Right lobe of liver (tissue), 4 donors: ENCODE measurements at regions not wholly inside any gene's neighbourhood (a gene's known extent, or its start where the extent isn't known, plus 50 kb on each side); places are given as distances from the start of the nearest gene placed in this dataset.
"Not testable (repeated sequence)": the region's sequence is repeated elsewhere in the genome, so short reads cannot be mapped to it uniquely, and the experiment has no call there.

Experiments
- POLR2A ChIP-seq: fragments of 450-650 bp; IDR thresholded peaks from one replicate; pipeline ENCODE4 v1.6.1; 2017; ENCODE audit warnings: antibody characterized with exemption, mild to moderate bottlenecking
- TF ChIP-seq, protein P1 (sequence below), 4 donors: fragments of 200-600 bp in 3 of 4; fragments of 450-650 bp in 1 of 4; IDR thresholded peaks; one replicate each; pipeline versions ENCODE4 v1.5.1 to v1.8.0; 2016 to 2022; ENCODE audit warnings: antibody characterized with exemption in 4 of 4, mild to moderate bottlenecking in 2 of 4
- donor health status: DM: no; HTN: no; CAD: no.
- donor health status: DM: no; HTN: no; CAD: no.
- donor health status: DM: no; HTN: yes; CAD: no.

GRCh38 chr21:36268264-36268663 lies 51.7 kb upstream of the MORC3 start:
- TF ChIP-seq, protein P1, sequence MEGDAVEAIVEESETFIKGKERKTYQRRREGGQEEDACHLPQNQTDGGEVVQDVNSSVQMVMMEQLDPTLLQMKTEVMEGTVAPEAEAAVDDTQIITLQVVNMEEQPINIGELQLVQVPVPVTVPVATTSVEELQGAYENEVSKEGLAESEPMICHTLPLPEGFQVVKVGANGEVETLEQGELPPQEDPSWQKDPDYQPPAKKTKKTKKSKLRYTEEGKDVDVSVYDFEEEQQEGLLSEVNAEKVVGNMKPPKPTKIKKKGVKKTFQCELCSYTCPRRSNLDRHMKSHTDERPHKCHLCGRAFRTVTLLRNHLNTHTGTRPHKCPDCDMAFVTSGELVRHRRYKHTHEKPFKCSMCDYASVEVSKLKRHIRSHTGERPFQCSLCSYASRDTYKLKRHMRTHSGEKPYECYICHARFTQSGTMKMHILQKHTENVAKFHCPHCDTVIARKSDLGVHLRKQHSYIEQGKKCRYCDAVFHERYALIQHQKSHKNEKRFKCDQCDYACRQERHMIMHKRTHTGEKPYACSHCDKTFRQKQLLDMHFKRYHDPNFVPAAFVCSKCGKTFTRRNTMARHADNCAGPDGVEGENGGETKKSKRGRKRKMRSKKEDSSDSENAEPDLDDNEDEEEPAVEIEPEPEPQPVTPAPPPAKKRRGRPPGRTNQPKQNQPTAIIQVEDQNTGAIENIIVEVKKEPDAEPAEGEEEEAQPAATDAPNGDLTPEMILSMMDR (IDR thresholded peaks at IDR 0.05), result not testable (repeated sequence)
- TF ChIP-seq POLR2A, result not testable (repeated sequence)
